ENCODE measurements at regions not wholly inside any gene's neighbourhood (a gene's known extent, or its start where the extent isn't known, plus 50 kb on each side); places are given as distances from the start of the nearest gene placed in this dataset.

DNA sequence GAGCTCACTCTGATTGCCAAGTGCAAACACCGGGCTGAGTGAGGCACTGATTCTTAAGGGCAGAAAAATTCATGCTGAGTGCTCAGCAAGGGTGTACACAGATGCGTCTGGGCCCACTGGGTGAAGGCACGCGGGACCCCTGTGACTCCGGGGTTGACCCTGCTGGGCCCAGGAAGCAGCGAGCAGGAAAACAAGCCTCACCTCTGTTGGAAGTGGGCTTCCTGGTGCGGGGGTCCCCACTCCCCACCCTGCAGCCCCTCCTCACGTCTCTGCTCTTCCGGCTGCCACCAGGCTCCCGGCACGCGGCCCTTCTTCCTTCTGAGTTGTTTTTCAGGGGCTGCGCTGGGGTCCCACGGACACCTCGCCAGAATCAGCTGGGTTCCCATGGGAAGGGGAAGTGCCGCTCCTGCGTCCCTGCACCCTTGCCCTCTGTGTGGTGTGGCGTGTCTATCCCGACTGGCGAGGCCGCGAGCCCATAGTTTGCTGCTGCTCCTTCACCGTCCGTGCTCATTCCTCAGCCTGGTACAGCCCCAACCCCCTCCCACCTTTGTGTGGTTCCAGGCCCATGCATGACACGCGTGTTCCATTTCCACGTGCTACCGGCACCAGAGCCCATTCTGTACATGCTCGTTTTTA lies 80.6 kb upstream of the BHLHE23 start:
- no peak for DNase-seq (ENCODE audit: low spot score)

DNA sequence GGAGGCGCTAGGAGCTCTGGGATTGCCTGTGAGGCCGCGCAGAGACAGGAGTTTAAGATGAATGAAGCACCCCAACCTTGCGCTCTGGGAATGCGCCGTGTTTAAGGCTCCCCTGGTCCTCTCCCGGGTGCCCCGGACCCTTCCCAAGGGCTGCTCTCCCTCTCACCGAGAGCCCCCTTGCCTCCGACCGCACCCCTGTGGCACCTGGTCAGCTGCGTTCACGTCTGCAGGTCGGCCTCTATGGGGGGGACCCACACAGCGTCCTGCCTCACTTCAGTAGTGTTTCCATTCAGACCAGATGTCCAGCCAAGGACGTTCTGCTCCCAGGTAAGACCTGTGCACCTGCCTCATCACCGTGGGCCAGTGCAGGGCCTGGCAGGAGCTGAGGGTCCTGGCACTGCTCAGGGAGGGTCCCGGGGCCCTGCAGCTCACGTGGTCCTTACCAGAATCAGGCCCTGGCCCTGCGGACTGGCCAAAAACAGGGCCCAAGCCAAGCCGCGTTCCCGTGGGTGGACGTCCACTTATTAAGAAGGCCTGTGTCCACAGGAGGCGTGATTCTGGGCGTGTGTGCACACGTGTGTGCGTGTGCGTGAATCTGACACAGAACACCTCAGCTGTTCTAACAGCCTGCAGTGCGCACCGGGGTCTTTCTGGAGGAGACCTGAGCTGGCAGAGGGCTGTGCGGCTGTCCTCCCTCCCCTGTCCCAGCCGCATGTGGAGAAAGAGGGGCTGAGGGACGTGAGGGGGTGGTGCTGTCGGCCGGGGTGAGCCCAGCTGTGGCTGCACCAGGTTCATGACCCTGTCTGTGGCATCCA lies 79.9 kb upstream of the BHLHE23 start:
- no peak for DNase-seq (ENCODE audit: low spot score)

DNA sequence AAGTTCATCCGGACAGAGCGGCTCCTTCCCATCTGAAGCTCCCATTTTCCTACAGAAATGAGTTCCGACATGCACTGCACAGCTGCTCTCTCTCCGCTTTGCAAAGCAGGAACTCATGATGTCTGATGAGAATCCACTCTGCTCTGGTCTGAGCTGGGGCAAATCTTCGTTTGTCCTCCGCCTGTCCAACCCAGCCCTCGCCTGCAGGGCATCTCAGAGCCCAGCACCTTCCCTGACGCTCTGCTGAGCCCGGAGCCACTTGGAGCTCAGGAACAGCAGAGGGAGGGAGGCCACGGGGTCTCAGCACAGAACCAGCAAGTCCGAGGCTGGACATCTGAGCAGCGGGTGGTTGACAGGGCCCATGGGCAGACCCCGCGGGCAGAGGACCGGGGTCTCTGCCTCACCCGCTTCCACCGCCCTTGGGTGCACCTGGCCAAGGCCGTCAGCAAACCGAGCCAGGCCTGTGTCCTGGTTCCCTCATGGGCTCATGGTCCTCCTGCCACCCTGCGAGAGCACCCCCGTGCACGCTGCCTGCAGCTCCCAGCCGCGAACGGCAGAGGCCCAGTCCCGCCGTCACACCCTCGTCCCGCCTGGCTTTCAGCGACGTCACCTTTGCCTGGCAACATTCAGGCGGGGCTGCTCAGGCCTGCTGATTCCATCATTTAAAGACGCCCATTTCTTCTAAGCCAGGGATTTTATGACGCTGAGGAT lies 78.5 kb upstream of the BHLHE23 start:
- DNase-seq (ENCODE audit: low spot score): no peak

DNA sequence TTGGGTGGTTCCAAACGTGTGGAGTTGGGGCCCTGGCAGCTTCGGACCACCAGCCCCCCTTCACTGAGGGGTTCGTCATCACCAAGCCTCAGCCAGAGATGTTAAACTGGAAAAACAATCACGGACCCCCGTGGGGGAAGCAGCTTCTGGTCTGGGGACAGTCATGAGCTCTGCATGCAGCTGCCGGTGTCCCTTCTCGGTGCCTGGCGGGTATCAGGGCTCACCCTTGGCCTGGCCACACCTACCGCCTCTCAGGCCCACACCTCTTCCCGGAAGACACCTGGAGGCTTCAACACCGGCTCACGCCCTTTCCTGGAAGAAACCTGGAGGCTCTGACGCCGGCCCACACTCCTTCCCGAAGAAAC lies 77.8 kb upstream of the BHLHE23 start:
- DNase-seq (ENCODE audit: low spot score): no peak

DNA sequence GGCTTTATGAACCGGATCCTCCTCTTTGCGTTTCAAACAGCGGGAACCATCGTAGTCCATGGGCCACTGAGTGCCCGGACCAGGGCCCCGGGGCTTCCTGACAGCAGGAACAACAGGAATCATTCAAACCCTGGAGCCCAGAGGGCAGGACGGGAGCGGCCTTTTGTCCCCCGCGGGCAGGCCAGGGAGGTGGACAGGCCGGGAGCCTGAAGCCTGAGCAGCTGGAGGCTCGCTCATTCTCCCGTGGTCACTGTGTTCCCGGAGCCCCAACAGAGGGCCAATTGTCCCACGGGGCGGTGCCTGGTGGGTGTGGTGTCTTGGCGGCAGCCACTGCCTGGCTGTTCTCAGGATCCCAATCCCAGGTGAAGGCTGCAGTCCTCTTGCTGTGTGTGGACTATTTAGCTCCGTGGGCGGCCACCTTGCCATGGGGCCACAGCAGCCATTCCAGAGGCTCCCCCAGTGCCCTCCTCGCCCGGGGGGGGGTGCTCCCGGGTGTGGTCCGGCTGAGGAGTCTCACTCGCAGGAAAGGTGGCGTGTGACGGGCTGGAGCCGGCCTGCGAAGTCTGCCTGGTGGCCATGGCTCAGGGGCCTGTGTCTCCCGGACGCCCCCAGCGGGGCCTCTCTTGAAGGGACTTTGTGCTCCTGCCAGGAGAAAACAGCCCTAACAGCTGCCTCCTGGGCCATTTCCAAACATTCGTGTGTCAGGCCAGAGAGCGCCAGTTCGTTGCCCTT lies 77.2 kb upstream of the BHLHE23 start:
- no peak for DNase-seq (ENCODE audit: low spot score)

DNA sequence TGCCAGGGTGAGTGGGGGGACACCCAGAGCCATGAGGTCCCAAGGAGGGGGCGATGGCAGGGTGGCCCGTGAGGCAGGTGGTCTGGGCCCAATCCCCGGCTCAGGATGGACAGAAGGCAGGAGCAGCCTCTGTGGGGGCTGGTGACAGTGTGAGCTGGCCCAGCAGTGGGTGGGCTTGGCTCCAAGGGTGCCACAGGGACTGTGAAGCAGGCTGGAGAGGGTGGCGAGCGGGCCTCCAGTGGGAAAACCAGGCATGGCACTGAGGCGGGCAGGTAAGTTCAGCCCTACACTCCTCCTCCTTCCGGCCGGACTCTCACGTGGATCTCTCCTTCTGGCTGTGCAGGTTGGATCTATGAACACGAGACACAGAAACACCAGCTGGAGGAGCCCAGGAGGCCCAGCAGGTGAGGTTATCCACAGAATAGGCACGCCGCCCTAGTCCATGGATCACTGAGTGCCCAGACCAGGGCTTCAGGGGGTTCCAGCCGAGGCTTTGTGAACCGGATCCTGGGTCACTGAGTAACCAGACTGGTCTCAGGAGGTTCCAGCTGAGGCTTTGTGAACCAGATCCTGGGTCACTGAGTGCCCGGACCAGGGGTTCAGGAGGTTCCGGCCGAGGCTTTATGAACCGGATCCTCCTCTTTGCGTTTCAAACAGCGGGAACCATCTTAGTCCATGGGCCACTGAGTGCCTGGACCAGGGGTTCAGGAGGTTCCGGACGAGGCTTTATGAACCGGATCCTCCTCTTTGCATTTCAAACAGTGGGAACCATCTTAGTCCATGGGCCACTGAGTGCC lies 76.4 kb upstream of the BHLHE23 start:
- no peak for DNase-seq (ENCODE audit: low spot score)

DNA sequence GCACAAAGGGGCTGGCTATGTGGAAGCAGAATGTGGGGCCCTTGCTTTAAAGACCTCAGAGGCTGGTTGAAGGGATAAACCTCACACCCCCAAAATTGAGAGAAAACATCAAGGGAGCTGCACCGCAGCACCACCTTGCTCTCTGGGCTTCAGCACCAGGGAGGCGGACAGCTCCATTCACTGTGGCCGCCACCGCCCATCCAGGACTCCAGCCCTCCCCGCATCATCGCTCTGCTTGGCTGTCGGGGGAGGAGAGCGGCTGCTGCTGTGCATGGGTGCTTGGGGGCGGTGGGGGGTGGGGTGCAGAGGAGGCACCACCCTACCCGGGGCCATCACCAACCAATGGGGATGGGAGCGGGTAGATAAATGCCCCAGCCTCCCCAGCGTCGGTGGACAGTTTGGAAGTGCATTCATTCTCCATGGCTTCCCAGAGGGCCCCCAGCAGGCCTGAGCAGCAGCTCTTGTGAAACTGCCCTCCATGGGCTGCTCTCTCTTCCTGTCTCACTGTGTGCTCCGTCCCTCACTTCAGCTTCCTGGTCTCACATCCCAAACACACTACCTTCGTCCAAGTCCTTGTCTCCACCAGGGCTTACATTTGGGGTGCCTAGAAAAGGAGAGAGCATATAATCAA lies 75.7 kb upstream of the BHLHE23 start:
- no peak for DNase-seq (ENCODE audit: low spot score)

DNA sequence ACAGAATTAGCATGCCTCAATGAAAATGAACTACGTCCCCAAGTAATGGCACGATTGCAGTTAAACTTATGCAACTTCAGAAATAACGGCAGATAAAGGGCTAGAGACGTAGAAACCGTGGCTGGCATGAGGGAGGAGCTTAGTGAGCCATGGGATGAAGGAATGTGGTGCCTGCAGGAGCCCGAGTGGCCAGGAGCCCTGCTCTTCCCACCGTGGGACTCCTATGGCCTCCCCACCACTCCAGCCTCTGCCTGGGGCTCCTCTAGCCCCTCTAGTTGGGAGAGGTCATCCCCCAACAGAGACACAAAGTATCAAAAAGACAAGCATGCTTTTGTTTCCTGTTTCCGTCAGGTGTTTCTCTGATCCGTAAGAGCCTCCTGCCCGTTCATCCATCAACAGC lies 75.1 kb upstream of the BHLHE23 start:
- no peak for DNase-seq (ENCODE audit: low spot score)

DNA sequence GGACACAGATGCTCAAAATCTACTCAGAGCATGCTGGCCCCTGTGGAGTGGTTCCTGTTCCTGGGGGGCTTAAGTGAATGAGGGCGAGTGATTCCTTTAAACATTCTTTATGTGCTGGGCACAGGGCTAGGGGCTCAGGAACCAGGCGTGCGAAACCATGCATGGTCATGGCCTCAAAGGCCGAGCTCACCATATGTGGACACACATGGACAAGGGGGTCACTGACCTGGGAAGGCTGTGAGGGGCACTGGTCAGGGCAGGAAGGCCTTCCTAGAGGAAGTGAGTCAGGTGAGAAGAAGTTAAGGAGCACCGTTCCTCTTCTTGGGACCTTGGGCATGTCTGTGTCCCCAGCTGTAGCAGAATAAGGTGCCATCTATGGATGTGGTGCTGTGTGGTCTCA lies 74.6 kb upstream of the BHLHE23 start:
- no peak for DNase-seq (ENCODE audit: low spot score)

DNA sequence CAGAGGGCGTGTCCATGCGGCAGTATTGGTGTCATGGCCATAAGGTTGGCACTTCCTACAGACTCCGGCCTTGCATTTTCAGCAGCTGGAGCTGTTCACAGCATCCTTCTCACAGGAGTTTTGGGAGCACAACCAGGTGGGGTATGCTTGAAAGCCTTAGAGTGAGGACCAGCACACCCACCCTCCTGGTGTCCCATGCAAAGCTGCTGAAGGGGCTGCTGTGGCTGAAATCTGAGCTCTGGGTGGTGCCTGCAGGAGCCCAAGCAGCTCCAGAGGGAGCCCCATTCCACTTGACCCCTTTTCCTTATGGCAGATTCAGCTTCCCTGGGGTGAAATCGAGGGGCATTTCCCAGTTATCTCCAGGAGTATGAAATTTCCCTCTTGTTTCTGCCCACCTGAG lies 74.0 kb upstream of the BHLHE23 start:
- no peak for DNase-seq (ENCODE audit: low spot score)

DNA sequence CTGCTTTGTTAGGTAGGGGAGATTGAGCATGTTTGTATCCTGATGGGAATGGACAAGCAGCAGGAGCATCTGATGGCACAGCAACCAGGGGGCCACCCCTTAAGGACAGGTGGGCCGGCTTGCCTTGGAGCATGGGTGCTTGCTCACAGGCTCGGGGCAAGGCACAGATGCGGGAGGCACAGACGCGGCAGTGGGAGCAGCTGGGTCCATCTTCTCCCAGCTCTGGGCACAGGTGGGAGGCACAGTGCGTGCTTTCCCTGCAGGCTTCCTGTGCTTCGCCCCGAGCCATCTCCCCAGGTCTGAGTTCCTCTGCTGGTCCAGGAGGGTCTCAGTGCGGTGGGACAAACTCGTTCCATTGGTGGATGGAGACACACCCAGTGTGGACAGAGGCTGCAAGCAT lies 73.6 kb upstream of the BHLHE23 start:
- no peak for DNase-seq (ENCODE audit: low spot score)

DNA sequence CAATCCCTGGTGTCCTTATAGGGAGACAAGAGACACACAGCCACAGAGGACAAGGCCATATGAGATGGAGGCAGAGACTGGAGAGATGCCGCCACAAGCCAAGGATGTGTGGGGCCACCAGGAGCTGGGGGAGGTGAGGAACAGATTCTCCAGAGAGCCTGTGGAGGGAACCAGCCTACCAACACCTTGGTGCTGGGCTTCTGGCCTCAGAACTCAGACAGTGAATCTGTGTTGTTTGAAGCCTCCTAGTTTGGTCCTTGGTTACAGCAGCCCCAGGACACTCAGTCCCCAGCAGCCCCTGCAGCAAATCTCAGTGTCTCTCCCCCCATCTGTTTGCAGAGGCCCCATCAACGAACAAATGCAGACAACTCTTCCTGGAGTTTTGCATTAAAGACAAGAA lies 73.2 kb upstream of the BHLHE23 start:
- DNase-seq (ENCODE audit: low spot score): no peak

DNA sequence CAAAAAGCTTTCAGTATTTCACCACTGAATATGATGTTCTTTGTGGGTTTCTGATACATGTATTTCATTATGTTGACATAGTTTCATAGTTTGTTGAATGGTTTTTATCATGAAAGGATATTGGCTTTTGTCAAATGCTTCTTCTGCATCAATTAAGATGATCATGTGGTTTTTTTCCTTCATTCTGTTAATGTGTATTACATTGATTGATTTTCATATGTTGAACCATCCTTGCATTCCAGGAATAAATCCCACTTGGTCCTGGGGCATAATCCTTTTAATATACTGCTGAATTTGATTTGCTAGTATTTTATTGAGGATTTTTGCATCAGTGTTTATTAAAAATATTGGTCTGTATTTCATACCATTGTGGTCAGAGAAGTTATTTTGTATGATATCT lies 70.9 kb upstream of the BHLHE23 start:
- no peak for DNase-seq (ENCODE audit: low spot score)

DNA sequence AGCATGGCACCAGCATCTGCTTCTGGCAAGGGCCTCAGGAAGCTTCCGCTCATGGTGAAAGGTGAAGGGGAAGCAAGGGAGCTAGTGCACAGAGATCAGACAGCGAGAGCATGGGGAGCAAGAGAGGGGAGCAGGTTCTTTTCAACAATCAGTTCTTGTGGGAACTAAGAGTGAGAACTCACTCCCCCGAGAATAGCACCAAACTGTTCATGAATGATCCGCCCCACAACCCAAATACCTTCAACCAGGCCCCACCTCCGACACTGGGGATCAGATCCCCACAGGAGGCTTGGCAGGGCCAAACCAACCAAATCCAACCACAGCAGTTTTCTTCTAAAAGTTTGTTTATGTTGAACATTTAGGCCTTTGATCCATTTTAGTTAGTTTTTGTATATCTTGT lies 69.7 kb upstream of the BHLHE23 start:
- DNase-seq (ENCODE audit: low spot score): no peak

DNA sequence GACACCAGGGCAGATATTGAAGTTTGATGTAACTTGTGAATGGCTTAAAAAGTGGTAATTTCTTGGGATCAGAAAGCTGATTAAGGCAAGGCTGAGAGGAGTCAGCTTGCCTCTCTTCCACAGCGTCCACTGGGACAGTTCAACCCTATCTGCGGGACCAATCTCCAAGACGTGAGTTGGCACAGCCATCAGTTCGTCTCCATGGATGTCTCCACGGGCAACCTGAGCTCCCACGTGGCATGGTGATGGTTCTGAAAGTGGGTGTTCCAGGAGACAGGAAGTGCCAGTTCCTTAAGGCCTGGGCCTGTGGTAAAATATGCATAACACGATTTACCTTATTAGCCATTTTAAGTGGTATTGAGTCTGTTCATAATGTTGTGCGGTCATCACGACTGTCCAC lies 67.9 kb upstream of the BHLHE23 start:
- DNase-seq (ENCODE audit: low spot score): no peak

DNA sequence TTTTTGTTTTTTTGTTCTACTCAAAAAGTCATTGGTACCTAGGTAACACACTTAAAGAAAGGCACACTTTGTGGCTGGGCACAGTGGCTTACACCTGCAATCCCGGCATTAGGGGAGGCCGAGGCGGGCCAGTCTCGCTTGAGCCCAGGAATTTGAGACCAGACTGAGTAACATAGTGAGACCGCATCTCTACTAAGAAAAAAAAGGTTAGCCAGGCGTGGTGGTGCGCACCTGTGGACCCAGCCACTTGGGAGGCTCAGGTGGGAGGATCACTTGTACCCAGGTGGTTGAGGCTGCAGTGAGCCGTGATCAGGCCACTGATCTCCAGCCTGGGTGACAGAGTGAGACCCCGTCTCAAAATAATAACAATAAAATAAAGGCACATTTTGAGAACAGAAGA lies 67.4 kb upstream of the BHLHE23 start:
- no peak for DNase-seq (ENCODE audit: low spot score)

DNA sequence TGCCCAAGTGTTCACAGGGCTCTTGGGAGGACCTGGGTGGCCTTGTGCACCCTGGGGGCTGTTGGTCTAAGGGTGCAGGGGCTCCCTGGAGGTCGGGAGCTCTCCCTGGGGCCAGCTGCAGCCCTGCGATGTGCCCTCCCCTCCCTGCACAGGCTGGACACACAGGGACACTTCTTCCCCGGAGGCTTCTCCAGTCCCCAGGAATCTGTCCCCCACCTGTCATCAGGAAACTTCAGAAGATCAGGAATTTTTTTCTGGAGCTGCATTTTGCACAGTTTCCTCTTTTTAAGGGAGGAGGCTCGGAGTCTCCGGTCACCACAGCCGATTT lies 66.9 kb upstream of the BHLHE23 start:
- DNase-seq (ENCODE audit: low spot score): no peak

DNA sequence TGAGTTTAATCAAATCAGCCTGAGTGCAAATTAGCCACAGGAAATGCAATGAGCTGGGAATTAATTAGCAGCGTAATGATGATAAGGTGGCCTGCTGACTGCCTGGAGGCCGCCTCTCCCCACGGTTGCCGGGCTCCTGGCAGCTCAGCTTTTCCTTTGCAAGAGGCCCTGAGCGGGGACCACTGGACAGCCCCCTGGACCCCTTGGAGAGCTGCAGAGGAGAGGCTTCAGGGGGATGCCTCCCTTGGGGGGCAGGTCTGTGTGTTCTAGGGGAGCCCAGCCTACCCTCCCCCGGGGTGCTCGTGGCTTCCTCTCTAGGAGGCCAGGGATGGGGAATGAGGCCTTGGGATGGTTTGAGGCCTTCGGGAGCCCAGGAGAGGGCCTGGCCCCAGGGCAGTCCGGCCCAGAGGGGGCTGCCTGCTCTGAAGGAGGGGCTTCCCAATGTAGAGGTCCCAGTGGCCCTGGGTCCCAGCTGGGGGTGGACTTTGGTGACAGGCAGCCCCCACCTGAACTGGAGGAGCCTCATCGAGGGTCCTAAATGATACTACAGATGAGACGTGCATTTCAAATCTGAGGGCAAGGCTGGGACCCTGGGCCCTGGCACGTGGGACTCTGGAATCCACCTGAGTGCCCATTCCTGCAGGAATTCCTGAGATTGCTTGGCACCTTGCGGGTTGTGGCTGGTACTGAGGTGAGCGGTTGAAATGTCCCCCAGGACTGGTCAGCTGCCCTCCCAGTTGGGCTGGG lies 66.4 kb upstream of the BHLHE23 start:
- no peak for DNase-seq (ENCODE audit: low spot score)

DNA sequence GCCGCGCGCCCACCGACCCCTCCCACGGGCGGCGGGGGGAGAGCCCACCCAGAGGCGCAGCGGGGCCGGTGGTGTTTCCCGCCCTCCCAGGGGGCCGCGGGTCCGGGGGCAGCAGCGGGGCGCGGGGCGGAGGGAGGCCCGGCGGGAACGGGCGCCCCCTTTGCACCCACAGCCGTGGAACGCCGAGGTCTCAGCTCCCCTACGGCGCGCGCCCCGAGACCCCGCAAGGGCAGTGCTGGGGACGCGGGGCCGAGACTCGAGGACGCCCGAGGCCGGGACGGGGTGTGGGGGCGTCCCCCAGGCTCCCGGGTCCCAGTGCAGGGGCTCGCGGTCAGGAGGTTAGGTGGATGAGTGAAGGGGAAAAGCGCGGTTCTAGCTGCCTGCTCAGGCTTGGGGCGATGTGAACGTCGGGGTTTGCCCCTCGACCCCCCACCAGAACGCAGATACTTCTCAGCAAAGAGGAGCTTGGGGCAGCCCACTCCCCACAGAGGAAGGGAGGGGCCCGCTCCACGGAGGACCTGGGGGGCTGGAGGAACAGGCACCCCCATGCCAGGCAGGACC lies 65.5 kb upstream of the BHLHE23 start:
- DNase-seq (ENCODE audit: low spot score): no peak

DNA sequence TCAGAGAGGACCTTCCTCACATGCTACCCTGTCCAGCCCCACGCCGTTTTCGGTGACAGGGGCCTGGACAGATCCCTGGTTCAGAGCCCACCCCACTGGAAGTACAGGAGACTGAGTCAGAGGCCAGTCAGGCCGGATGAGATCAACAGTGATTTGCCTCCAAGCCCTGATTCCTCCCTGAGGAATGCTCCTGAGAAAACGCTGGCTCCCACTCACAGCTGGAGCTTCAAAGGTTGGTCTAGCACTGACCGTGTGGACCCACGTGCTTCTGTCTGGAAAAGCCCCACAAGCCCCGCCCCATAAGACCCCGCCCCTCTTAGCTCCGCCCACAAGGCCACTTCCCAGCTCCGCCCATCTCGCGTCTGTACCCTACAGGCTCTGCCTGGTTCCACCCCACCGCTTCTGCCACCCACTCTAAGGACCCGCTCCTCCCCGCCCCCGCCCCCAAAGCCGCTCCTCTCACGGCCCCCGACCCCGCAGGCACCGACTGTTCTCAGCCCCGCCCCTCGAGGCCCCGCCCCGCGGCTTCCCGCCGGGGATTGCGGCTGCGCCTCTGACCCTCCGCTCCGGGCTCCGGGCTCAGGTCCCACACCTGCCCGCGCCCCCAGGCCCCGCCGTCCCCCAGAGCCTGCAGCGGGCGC lies 64.9 kb upstream of the BHLHE23 start:
- no peak for DNase-seq (ENCODE audit: low spot score)
